Hepatocyte (in vitro differentiated cells): ENCODE measurements at regions not wholly inside any gene's neighbourhood (a gene's known extent, or its start where the extent isn't known, plus 50 kb on each side); places are given as distances from the start of the nearest gene placed in this dataset.

Experiments
- CTCF ChIP-seq: fragments of 200-600 bp; sonication (generic); IDR thresholded peaks from 2 replicates; pipeline ENCODE4 v1.5.1; 2016; ENCODE audit warnings: antibody characterized with exemption, mild to moderate bottlenecking; ENCODE audit not compliant: poor library complexity
- EZH2 ChIP-seq: fragments of 200-600 bp; sonication (generic); IDR thresholded peaks from 2 replicates; pipeline ENCODE4 v1.6.1; 2016; ENCODE audit warnings: antibody characterized with exemption, mild to moderate bottlenecking, borderline replicate concordance

DNA sequence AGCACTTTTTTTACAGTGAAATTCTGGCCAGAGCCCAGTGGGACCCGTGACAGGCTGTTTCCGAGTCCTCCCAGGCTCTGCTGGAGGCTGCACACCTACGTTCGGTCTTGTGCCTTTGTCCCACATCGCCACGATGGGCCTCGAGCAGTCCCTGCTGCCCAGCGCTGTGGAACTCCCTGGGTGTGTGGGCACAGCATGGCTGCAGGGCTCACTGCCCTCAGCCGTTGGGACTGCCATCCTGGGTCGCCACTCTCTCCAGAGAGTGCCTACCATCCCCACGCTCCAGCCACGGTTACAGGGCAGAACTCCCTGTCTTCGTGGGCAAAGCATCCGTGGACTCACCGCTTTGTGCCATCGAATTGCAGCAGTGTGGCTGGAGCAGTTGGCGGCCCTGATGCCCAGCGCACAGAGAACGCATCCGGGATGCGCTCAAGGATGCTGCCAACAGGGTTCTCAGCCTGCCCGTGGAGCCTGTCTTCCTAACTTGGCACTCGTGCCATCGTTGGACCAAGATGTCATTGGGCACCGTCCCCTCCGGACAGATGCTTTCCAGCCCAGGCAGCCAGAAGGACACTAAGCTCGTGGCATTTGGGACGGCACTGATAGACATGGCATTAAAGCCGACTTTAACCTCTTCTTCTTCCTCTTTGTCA is 85.0 kb upstream of the ARHGEF7 start:
- TF ChIP-seq CTCF: no peak
- TF ChIP-seq EZH2: no peak
